ENCODE measurements at regions not wholly inside any gene's neighbourhood (a gene's known extent, or its start where the extent isn't known, plus 50 kb on each side); places are given as distances from the start of the nearest gene placed in this dataset.

DNA sequence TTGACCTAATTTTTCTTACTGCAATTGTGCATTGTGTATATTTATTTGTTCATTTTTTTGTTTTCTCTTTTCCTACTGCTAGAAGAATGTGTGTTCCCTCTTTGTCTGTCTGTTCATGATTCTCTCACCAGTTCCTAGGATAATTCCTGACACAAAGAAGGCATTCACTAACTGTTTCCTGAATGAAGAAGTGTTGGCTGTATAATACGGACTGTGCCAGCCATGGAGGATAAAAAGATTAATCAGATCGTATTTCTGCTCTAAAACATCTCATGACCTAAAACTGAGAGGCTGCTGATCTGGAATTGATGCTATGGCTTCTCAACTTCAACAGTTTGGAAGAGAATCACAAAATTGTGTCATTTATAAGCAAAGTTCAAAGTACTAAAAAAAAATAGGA, 563.1 kb upstream of the FRG1 start:
- H3K36me3 ChIP-seq (ENCODE audit: control insufficient read depth in 2 of 3, insufficient read depth in 3 of 3, low read length in 3 of 3) = no peaks in the 10 kb centered on the region
- ChIA-PET POLR2A (no interaction called here), CTCF (no interaction called here)
- no peaks in the 10 kb centered on the region for H3K4me1 Mint-ChIP-seq
- H3K36me3 Mint-ChIP-seq = no peaks in the 10 kb centered on the region
- H3K27ac ChIP-seq (ENCODE audit: low read depth, low read length) = no peak overlapping the region
- no peak overlapping the region for H3K4me3 ChIP-seq (ENCODE audit: low read length)
- no peaks in the 10 kb centered on the region for H3K4me1 ChIP-seq (ENCODE audit: control insufficient read depth in 2 of 2, insufficient read depth in 2 of 2, low read length in 2 of 2)
- ATAC-seq = no peak
- H3K9me3 Mint-ChIP-seq = peaks cover 0 to 15% (median 5%) of the 10 kb centered on the region in 11 donors
- no peak for DNase-seq
- intact Hi-C loops (cut with micrococcal nuclease) = no loop called here
- H3K4me3 Mint-ChIP-seq = no peak overlapping the region
- no peak overlapping the region for H3K27ac Mint-ChIP-seq
- H3K9me3 ChIP-seq (ENCODE audit: control insufficient read depth in 2 of 3, low read length in 3 of 3) = no peaks in the 10 kb centered on the region
- H3K27me3 ChIP-seq (ENCODE audit: control insufficient read depth in 2 of 2, insufficient read depth in 2 of 2, low read length in 2 of 2) = no peaks in the 10 kb centered on the region
- no peaks in the 10 kb centered on the region for H3K27me3 Mint-ChIP-seq

- Mint-ChIP-seq H3K4me1 (no peaks in the 10 kb centered on the region), H3K36me3 (no peaks in the 10 kb centered on the region), H3K9me3 (peaks cover 0 to 19% (median 4%) of the 10 kb centered on the region in 11 donors), H3K27ac (no peak overlapping the region), H3K4me3 (no peak overlapping the region), H3K27me3 (no peaks in the 10 kb centered on the region)
- no peaks in the 10 kb centered on the region for H3K4me1 ChIP-seq (ENCODE audit: control insufficient read depth in 2 of 2, insufficient read depth in 2 of 2, low read length in 2 of 2)
- H3K27ac ChIP-seq (ENCODE audit: low read depth, low read length) = no peak overlapping the region
- no peak for ATAC-seq
- no peaks in the 10 kb centered on the region for H3K36me3 ChIP-seq (ENCODE audit: control insufficient read depth in 2 of 3, insufficient read depth in 3 of 3, low read length in 3 of 3)
- H3K4me3 ChIP-seq (ENCODE audit: low read length) = no peak overlapping the region
- no peak for DNase-seq
- ChIA-PET CTCF (no interaction called here), POLR2A (no interaction called here)
- intact Hi-C loops (cut with micrococcal nuclease) = no loop called here
- H3K27me3 ChIP-seq (ENCODE audit: control insufficient read depth in 2 of 2, insufficient read depth in 2 of 2, low read length in 2 of 2) = no peaks in the 10 kb centered on the region
- H3K9me3 ChIP-seq (ENCODE audit: control insufficient read depth in 2 of 3, low read length in 3 of 3) = no peaks in the 10 kb centered on the region
Measured at GRCh38 chr4:189385098-189385497, 555.6 kb upstream of the FRG1 start.

DNA sequence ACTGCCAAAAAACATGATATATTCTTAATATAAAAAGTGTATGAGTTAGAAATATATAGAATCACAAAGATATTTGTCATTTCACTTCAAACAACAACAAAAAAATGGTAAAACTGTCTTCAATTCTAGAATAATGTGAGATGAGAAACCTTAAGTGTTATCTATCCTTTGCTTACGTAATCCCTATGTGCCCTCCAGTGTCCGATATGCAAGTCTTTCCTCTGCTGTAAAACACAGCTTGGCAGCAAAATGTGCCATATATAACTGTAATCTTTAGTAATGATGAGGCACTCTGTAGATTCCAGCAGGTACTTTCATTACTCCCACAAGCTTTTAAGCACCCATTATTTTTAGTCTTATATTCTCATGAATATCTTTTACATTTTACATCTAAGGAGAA, 555.1 kb upstream of the FRG1 start:
- no peaks in the 10 kb centered on the region for H3K9me3 ChIP-seq (ENCODE audit: control insufficient read depth in 2 of 3, low read length in 3 of 3)
- Mint-ChIP-seq H3K36me3 (no peaks in the 10 kb centered on the region), H3K27ac (no peak overlapping the region), H3K27me3 (no peaks in the 10 kb centered on the region), H3K9me3 (peaks cover 0 to 23% (median 4%) of the 10 kb centered on the region in 11 donors), H3K4me3 (no peak overlapping the region), H3K4me1 (no peaks in the 10 kb centered on the region)
- no peak overlapping the region for H3K4me3 ChIP-seq (ENCODE audit: low read length)
- H3K27me3 ChIP-seq (ENCODE audit: control insufficient read depth in 2 of 2, insufficient read depth in 2 of 2, low read length in 2 of 2) = no peaks in the 10 kb centered on the region
- H3K4me1 ChIP-seq (ENCODE audit: control insufficient read depth in 2 of 2, insufficient read depth in 2 of 2, low read length in 2 of 2) = no peaks in the 10 kb centered on the region
- no peaks in the 10 kb centered on the region for H3K36me3 ChIP-seq (ENCODE audit: control insufficient read depth in 2 of 3, insufficient read depth in 3 of 3, low read length in 3 of 3)
- ATAC-seq (no peak), DNase-seq (no peak)
- intact Hi-C loops (cut with micrococcal nuclease) = no loop called here
- H3K27ac ChIP-seq (ENCODE audit: low read depth, low read length) = no peak overlapping the region
- ChIA-PET POLR2A (no interaction called here), CTCF (no interaction called here)

GRCh38 chr4:189396435-189396834, 544.2 kb upstream of the FRG1 start:
- DNase-seq (no peak), ATAC-seq (no peak)
- Mint-ChIP-seq H3K27ac (no peak overlapping the region), H3K4me3 (no peak overlapping the region), H3K36me3 (peaks cover 0 to 9% (median 0%) of the 10 kb centered on the region in 5 donors), H3K27me3 (peaks cover 0 to 5% (median 0%) of the 10 kb centered on the region in 5 donors), H3K4me1 (no peaks in the 10 kb centered on the region), H3K9me3 (peaks cover 4 to 49% (median 13%) of the 10 kb centered on the region in 11 donors)
- ChIA-PET POLR2A (no interaction called here), CTCF (no interaction called here)
- H3K4me3 ChIP-seq (ENCODE audit: low read length) = no peak overlapping the region
- no peaks in the 10 kb centered on the region for H3K36me3 ChIP-seq (ENCODE audit: control insufficient read depth in 2 of 3, insufficient read depth in 3 of 3, low read length in 3 of 3)
- intact Hi-C loops (cut with micrococcal nuclease) = no loop called here
- H3K9me3 ChIP-seq (ENCODE audit: control insufficient read depth in 2 of 3, low read length in 3 of 3) = no peaks in the 10 kb centered on the region
- no peaks in the 10 kb centered on the region for H3K4me1 ChIP-seq (ENCODE audit: control insufficient read depth in 2 of 2, insufficient read depth in 2 of 2, low read length in 2 of 2)
- no peak overlapping the region for H3K27ac ChIP-seq (ENCODE audit: low read depth, low read length)
- no peaks in the 10 kb centered on the region for H3K27me3 ChIP-seq (ENCODE audit: control insufficient read depth in 2 of 2, insufficient read depth in 2 of 2, low read length in 2 of 2)

DNA sequence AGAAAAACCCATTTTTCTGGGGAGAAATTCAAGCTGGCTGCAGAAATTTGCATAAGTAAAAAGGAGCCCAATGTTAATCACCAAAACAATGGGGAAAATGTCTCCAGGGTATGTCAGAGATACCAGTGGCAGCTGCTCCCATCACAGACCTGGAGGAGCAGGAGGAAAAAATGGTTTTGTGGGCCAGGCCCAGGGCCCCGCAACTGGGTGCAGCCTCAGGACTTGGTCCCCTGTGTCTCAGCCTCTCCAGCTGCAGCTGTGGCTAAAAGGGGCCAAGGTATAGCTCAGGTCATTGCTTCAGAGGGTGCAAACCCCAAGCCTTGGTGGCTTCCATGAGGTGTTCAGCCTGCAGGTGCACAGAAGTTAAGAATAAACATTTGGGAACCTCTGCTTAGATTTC, 536.4 kb upstream of the FRG1 start:
- Mint-ChIP-seq H3K4me1 (peaks cover 0 to 1% (median 0%) of the 10 kb centered on the region in 7 donors), H3K4me3 (no peak overlapping the region), H3K36me3 (no peaks in the 10 kb centered on the region), H3K9me3 (peaks cover 0 to 27% (median 12%) of the 10 kb centered on the region in 11 donors), H3K27me3 (no peaks in the 10 kb centered on the region), H3K27ac (no peak overlapping the region)
- DNase-seq = no peak
- no peaks in the 10 kb centered on the region for H3K4me1 ChIP-seq (ENCODE audit: control insufficient read depth in 2 of 2, insufficient read depth in 2 of 2, low read length in 2 of 2)
- no peaks in the 10 kb centered on the region for H3K27me3 ChIP-seq (ENCODE audit: control insufficient read depth in 2 of 2, insufficient read depth in 2 of 2, low read length in 2 of 2)
- intact Hi-C loops (cut with micrococcal nuclease) = no loop called here
- no peak for ATAC-seq
- CTCF ChIA-PET = no interaction called here
- H3K36me3 ChIP-seq (ENCODE audit: control insufficient read depth in 2 of 3, insufficient read depth in 3 of 3, low read length in 3 of 3) = no peaks in the 10 kb centered on the region
- no peak overlapping the region for H3K4me3 ChIP-seq (ENCODE audit: low read length)
- POLR2A ChIA-PET = no interaction called here
- H3K27ac ChIP-seq (ENCODE audit: low read depth, low read length) = no peak overlapping the region
- H3K9me3 ChIP-seq (ENCODE audit: control insufficient read depth in 2 of 3, low read length in 3 of 3) = peaks cover 0 to 4% (median 0%) of the 10 kb centered on the region in 3 experiments

- Histone ChIP-seq H3K4me3 (ENCODE audit: low read length) (no peak overlapping the region), H3K27me3 (ENCODE audit: control insufficient read depth in 2 of 2, insufficient read depth in 2 of 2, low read length in 2 of 2) (no peaks in the 10 kb centered on the region), H3K27ac (ENCODE audit: low read depth, low read length) (no peak overlapping the region), H3K36me3 (ENCODE audit: control insufficient read depth in 2 of 3, insufficient read depth in 3 of 3, low read length in 3 of 3) (no peaks in the 10 kb centered on the region), H3K9me3 (ENCODE audit: control insufficient read depth in 2 of 3, low read length in 3 of 3) (peaks cover 0 to 4% (median 0%) of the 10 kb centered on the region in 3 experiments), H3K4me1 (ENCODE audit: control insufficient read depth in 2 of 2, insufficient read depth in 2 of 2, low read length in 2 of 2) (no peaks in the 10 kb centered on the region)
- ChIA-PET CTCF (no interaction called here), POLR2A (no interaction called here)
- Mint-ChIP-seq H3K4me1 (peaks cover 0 to 1% (median 0%) of the 10 kb centered on the region in 7 donors), H3K4me3 (no peak overlapping the region), H3K9me3 (peaks cover 2 to 22% (median 8%) of the 10 kb centered on the region in 11 donors), H3K36me3 (no peaks in the 10 kb centered on the region), H3K27me3 (no peaks in the 10 kb centered on the region), H3K27ac (no peak overlapping the region)
- DNase-seq (no peak), ATAC-seq (no peak)
- intact Hi-C loops (cut with micrococcal nuclease) = no loop called here
Measured at GRCh38 chr4:189409158-189409557, 531.5 kb upstream of the FRG1 start.

DNA sequence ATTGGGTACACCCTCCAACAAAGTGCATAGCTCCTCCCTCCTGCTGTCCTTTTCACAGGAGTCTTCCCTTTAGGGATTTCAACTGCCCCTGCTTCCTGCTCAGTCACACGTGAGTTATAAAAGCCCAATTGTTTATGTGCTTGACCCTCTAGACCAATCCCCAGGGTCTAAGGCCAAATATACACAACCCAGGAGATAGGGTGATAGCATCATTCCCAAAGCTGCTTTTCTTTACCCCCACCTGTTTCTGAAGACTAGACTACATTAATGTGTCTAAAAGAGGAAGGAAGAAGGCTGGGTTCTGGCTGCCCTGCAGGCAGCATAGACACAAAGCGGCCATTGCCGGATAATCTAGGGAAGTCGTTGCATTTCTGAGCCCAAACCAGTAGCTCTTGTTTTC, 526.7 kb upstream of the FRG1 start:
- Mint-ChIP-seq H3K36me3 (no peaks in the 10 kb centered on the region), H3K27ac (peak overlapping the region in 1 of 9 donors; percentile 12), H3K4me3 (no peak overlapping the region), H3K27me3 (no peaks in the 10 kb centered on the region), H3K4me1 (no peaks in the 10 kb centered on the region), H3K9me3 (peaks cover 0 to 12% (median 5%) of the 10 kb centered on the region in 11 donors)
- Histone ChIP-seq H3K4me3 (ENCODE audit: low read length) (no peak overlapping the region), H3K27me3 (ENCODE audit: control insufficient read depth in 2 of 2, insufficient read depth in 2 of 2, low read length in 2 of 2) (no peaks in the 10 kb centered on the region), H3K9me3 (ENCODE audit: control insufficient read depth in 2 of 3, low read length in 3 of 3) (no peaks in the 10 kb centered on the region), H3K4me1 (ENCODE audit: control insufficient read depth in 2 of 2, insufficient read depth in 2 of 2, low read length in 2 of 2) (no peaks in the 10 kb centered on the region), H3K36me3 (ENCODE audit: control insufficient read depth in 2 of 3, insufficient read depth in 3 of 3, low read length in 3 of 3) (no peaks in the 10 kb centered on the region), H3K27ac (ENCODE audit: low read depth, low read length) (no peak overlapping the region)
- intact Hi-C loops (cut with micrococcal nuclease) = no loop called here
- ATAC-seq (no peak), DNase-seq (no peak)
- ChIA-PET POLR2A (no interaction called here), CTCF (no interaction called here)
